PC-3 (cell line): ENCODE measurements at regions not wholly inside any gene's neighbourhood (a gene's known extent, or its start where the extent isn't known, plus 50 kb on each side); places are given as distances from the start of the nearest gene placed in this dataset.

Experiments
- ATAC-seq: fragments of 200-7000 bp; cut with Tn5 transposase; 2 replicates; pipeline ENCODE4 v1.9.1; 2020; ENCODE audit warnings: mild to moderate bottlenecking, moderate library complexity
- BruUV-seq: library from RNA; stranded (reverse); fragments of 400-500 nt; replicated peaks from 2 replicates; lab custom pipeline; 2021; lab: Mats Ljungman, UMichigan
- CTCF ChIA-PET: fragments of 300-600 bp; sonication (Branson Sonifier 250); formaldehyde crosslinking; loops from one replicate; lab custom pipeline; 2022; ENCODE audit warnings: antibody characterized with exemption; lab: Charles Lee
- POLR2A ChIA-PET: fragments of 300-600 bp; sonication (Branson Sonifier 250); formaldehyde crosslinking; loops from one replicate; lab custom pipeline; 2022; ENCODE audit warnings: antibody characterized with exemption; ENCODE audit not compliant: unreplicated experiment; lab: Charles Lee
- DNase-seq: peaks from one replicate; pipeline ENCODE4 v3.0.0-alpha.2; 2015
- H2AFZ ChIP-seq: fragments of 300-600 bp; sonication (generic); 2 replicates; pipeline ENCODE4 v1.6.0; 2016; ENCODE audit warnings: antibody characterized with exemption, low read length
- H3F3A ChIP-seq: fragments of 300-600 bp; sonication (generic); one replicate; pipeline ENCODE4 v1.6.0; 2017; ENCODE audit warnings: antibody characterized with exemption, low read length, control low read depth, mild to moderate bottlenecking; ENCODE audit not compliant: unreplicated experiment
- H3K27ac ChIP-seq: fragments of 300-600 bp; sonication (generic); 2 replicates; pipeline ENCODE4 v1.5.1; 2016; ENCODE audit warnings: mild to moderate bottlenecking, low read length
- H3K27me3 ChIP-seq: fragments of 300-600 bp; sonication (generic); 2 replicates; pipeline ENCODE4 v1.6.1; 2016; ENCODE audit warnings: low read length, mixed read lengths
- H3K36me3 ChIP-seq: fragments of 300-600 bp; sonication (generic); 2 replicates; pipeline ENCODE4 v1.6.1; 2016; ENCODE audit warnings: low read depth, mixed run types, low read length, mixed read lengths
- H3K4me1 ChIP-seq: fragments of 300-600 bp; sonication (generic); 2 replicates; pipeline ENCODE4 v1.5.1; 2016; ENCODE audit warnings: low read length; ENCODE audit not compliant: insufficient read depth
- H3K4me2 ChIP-seq: fragments of 300-600 bp; sonication (generic); 2 replicates; pipeline ENCODE4 v1.6.0; 2016; ENCODE audit warnings: low read length
- H3K4me3 ChIP-seq: fragments of 300-600 bp; sonication (generic); 2 replicates; pipeline ENCODE4 v1.5.1; 2016; ENCODE audit warnings: mild to moderate bottlenecking, low read length, mixed read lengths
- H3K79me2 ChIP-seq: fragments of 300-600 bp; sonication (generic); 2 replicates; pipeline ENCODE4 v1.6.1; 2017; ENCODE audit warnings: low read length, mixed read lengths
- H3K9ac ChIP-seq: fragments of 300-600 bp; sonication (generic); 2 replicates; pipeline ENCODE4 v1.6.0; 2016; ENCODE audit warnings: mild to moderate bottlenecking, low read length
- H3K9me2 ChIP-seq: fragments of 300-600 bp; sonication (generic); replicated peaks from 2 replicates; pipeline ENCODE4 v1.6.1; 2016; ENCODE audit warnings: mixed run types, low read length, mixed read lengths
- H3K9me3 ChIP-seq: fragments of 300-600 bp; sonication (generic); 2 replicates; pipeline ENCODE4 v1.6.1; 2016; ENCODE audit warnings: low read length, mixed read lengths
- H4K20me1 ChIP-seq: fragments of 300-600 bp; sonication (generic); 2 replicates; pipeline ENCODE4 v1.6.1; 2016; ENCODE audit warnings: low read length, mixed read lengths
- EZH2 ChIP-seq: fragments of 300-600 bp; sonication (generic); IDR thresholded peaks from one replicate; pipeline ENCODE4 v1.6.1; 2017; ENCODE audit warnings: antibody characterized with exemption, mild to moderate bottlenecking, low read length; ENCODE audit not compliant: unreplicated experiment
- EZH2phosphoT487 ChIP-seq: fragments of 300-600 bp; sonication (generic); IDR thresholded peaks from 2 replicates; pipeline ENCODE4 v1.6.1; 2018; ENCODE audit warnings: mild to moderate bottlenecking, antibody characterized with exemption, low read length, borderline replicate concordance
- intact Hi-C: fragments of 100-400 bp; cut with micrococcal nuclease; formaldehyde crosslinking; loops from 2 replicates; pipeline ENCODE4 v1.9.0; 2023
- TF ChIP-seq, protein P1 (sequence below): fragments of 300-600 bp; sonication (generic); conservative IDR thresholded peaks from 2 replicates; pipeline ENCODE4 v1.5.1; 2017; ENCODE audit warnings: antibody characterized with exemption, low read depth, mild to moderate bottlenecking, low read length

- Histone ChIP-seq H3K27ac (no peak overlapping the region), H3K9me2 (no peaks in the 10 kb centered on the region), H3K27me3 (no peaks in the 10 kb centered on the region), H3K4me3 (no peak overlapping the region), H3F3A (no peaks in the 10 kb centered on the region), H3K4me1 (no peaks in the 10 kb centered on the region), H3K9me3 (no peaks in the 10 kb centered on the region), H3K9ac (no peak overlapping the region), H3K4me2 (no peak overlapping the region), H3K79me2 (no peaks in the 10 kb centered on the region), H3K36me3 (no peaks in the 10 kb centered on the region), H4K20me1 (no peaks in the 10 kb centered on the region), H2AFZ (no peak overlapping the region)
- ATAC-seq (no peak), DNase-seq (peak; percentile 10)
- TF ChIP-seq EZH2: no peak
- TF ChIP-seq, protein P1, sequence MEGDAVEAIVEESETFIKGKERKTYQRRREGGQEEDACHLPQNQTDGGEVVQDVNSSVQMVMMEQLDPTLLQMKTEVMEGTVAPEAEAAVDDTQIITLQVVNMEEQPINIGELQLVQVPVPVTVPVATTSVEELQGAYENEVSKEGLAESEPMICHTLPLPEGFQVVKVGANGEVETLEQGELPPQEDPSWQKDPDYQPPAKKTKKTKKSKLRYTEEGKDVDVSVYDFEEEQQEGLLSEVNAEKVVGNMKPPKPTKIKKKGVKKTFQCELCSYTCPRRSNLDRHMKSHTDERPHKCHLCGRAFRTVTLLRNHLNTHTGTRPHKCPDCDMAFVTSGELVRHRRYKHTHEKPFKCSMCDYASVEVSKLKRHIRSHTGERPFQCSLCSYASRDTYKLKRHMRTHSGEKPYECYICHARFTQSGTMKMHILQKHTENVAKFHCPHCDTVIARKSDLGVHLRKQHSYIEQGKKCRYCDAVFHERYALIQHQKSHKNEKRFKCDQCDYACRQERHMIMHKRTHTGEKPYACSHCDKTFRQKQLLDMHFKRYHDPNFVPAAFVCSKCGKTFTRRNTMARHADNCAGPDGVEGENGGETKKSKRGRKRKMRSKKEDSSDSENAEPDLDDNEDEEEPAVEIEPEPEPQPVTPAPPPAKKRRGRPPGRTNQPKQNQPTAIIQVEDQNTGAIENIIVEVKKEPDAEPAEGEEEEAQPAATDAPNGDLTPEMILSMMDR: no peak
- no peak for TF ChIP-seq EZH2phosphoT487
- CTCF ChIA-PET: no interaction called here
- POLR2A ChIA-PET: no interaction called here
- intact Hi-C loops: no loop called here
- no TSS peak for BruUV-seq
Observed at GRCh38 chr6:78300885-78301284, 566.5 kb upstream of the IRAK1BP1 start.

DNA sequence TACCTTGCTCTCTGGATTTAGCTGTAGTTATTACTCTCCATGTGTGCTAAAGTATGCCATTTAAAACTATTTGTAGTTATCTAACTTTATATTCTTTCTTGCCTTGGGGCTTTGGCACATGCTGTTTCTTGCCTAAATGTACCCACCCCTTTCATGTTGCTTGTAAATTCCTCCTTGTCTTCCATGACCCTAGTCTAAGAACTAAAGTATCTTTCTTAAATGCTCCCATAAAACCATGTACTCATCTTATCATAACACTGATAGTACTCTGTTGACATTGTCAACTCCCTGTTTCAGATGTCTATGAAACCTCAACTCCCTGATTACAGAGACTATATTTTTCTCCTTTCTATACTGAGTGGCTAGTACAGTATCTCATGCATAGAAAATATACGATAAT, 564.9 kb upstream of the IRAK1BP1 start:
- DNase-seq: no peak
- no peaks in the 10 kb centered on the region for H3K9me2 ChIP-seq
- H4K20me1 ChIP-seq: no peaks in the 10 kb centered on the region
- H3K4me2 ChIP-seq: no peak overlapping the region
- no peaks in the 10 kb centered on the region for H3F3A ChIP-seq
- ChIA-PET POLR2A (no interaction called here), CTCF (no interaction called here)
- no peak overlapping the region for H2AFZ ChIP-seq
- no peak overlapping the region for H3K9ac ChIP-seq
- H3K4me1 ChIP-seq: no peaks in the 10 kb centered on the region
- intact Hi-C loops: no loop called here
- ATAC-seq: no peak
- no peaks in the 10 kb centered on the region for H3K27me3 ChIP-seq
- no peaks in the 10 kb centered on the region for H3K36me3 ChIP-seq
- TF ChIP-seq, protein P1: no peak
- TF ChIP-seq EZH2phosphoT487 (no peak), EZH2 (no peak)
- no peaks in the 10 kb centered on the region for H3K79me2 ChIP-seq
- no TSS peak for BruUV-seq
- no peak overlapping the region for H3K4me3 ChIP-seq
- H3K27ac ChIP-seq: no peak overlapping the region
- H3K9me3 ChIP-seq: no peaks in the 10 kb centered on the region

DNA sequence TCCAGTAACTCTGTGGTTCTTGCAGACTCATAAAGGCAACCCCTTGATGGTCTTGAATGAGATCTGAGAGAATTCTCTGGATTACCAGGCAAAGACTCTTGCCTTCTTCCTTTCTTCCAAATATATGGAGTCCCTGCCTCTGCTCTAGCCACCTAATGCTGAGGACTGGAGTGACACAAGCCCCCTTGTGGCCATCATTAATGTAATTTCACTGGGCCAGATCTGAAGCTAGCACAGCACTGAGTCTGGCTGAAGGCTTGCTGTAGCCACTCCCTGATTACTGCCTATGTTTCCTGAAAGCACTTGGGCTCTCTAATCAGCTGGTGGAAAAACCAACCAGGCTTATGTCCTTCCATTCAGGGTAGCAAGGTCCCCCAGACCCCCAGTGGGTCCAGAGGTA, 559.3 kb upstream of the IRAK1BP1 start:
- H3K27ac ChIP-seq: no peak overlapping the region
- no peaks in the 10 kb centered on the region for H3F3A ChIP-seq
- H4K20me1 ChIP-seq: no peaks in the 10 kb centered on the region
- no peak overlapping the region for H2AFZ ChIP-seq
- TF ChIP-seq, protein P1: 0 out of 2 replicates have a peak, but pooled peaks have one; percentile 10
- no peak for TF ChIP-seq EZH2
- CTCF ChIA-PET: no interaction called here
- no peak overlapping the region for H3K4me2 ChIP-seq
- BruUV-seq: no TSS peak
- H3K79me2 ChIP-seq: no peaks in the 10 kb centered on the region
- no peak for ATAC-seq
- H3K9me2 ChIP-seq: no peaks in the 10 kb centered on the region
- intact Hi-C loops: no loop called here
- H3K27me3 ChIP-seq: no peaks in the 10 kb centered on the region
- H3K4me3 ChIP-seq: no peak overlapping the region
- H3K9ac ChIP-seq: no peak overlapping the region
- no peaks in the 10 kb centered on the region for H3K9me3 ChIP-seq
- no peaks in the 10 kb centered on the region for H3K4me1 ChIP-seq
- no peak for DNase-seq
- POLR2A ChIA-PET: no interaction called here
- H3K36me3 ChIP-seq: no peaks in the 10 kb centered on the region
